GM18517 (cell line): ENCODE measurements at regions not wholly inside any gene's neighbourhood (a gene's known extent, or its start where the extent isn't known, plus 50 kb on each side); places are given as distances from the start of the nearest gene placed in this dataset.

Experiments used
- ATAC-seq: cut with Tn5 transposase; IDR thresholded peaks from one replicate; pipeline ENCODE4 v1.9.1; 2021; ENCODE audit warnings: mild to moderate bottlenecking, moderate library complexity; ENCODE audit not compliant: unreplicated experiment

GRCh38 chr4:19727141-19727540 is 524.6 kb upstream of the SLIT2 start:
- no peak for ATAC-seq

DNA sequence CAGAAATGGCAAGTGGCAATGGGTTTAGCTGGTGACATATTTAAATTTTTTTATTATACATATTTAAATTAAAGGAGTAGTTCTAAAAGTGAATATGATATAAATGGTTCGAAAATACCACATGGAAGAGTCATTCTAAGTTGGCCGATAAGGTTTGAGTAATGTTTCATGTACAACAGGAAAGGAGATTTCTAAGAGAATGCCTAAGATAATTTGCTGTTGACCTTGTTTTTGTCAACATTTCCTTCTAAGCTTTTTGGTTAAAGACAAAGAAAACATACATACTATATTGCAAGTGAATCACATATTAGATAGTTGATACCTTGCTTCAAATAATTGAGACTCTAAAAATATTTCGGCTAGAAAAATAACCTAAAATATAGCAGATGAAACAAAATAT is 526.6 kb upstream of the SLIT2 start:
- no peak for ATAC-seq

GRCh38 chr4:19722404-19722803 is 529.3 kb upstream of the SLIT2 start:
- ATAC-seq = no peak

- no peak for ATAC-seq
Observed at GRCh38 chr4:19721587-19721986, 530.1 kb upstream of the SLIT2 start.

- no peak for ATAC-seq
Observed at GRCh38 chr4:19720610-19721009, 531.1 kb upstream of the SLIT2 start.

DNA sequence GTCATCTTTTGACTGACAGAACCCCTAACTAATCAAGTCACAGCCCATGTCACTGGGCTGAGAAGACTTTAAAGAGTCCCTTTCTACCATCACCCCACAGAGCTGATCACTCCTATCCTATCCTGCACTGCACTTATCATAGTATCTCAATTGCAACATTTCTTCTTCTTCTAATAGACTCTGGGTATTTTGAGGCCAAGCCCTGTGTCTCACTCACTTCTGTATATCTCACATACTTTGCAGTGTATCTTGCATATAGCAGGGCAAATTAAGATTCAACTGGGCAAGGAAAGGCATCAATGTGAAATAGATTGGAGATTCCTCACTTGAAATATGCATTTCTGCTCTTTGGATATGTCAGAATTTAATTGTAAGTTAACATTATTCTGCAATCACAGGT is 531.5 kb upstream of the SLIT2 start:
- ATAC-seq = no peak

DNA sequence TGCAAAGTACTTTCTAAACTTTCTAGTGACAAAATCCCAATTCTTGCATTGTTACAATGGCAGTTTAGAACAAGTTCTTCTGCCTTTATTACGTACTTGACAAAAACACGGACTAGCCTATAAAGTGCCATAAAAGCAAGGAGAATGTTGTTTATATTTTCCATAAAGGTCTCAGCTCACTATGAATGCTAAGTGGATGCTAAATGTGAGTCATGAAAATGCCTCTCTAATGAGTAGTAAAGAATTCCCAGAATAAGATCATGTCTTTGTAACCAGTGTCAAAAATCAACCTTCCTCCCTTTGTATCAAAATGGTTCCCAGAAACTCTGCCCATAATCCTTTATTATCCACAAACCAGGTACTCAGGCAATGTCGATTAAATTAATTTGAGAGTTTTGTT is 539.8 kb upstream of the SLIT2 start:
- ATAC-seq = no peak

GRCh38 chr4:19707876-19708275 is 543.8 kb upstream of the SLIT2 start:
- no peak for ATAC-seq

- ATAC-seq = no peak
Observed at GRCh38 chr4:19703391-19703790, 548.3 kb upstream of the SLIT2 start.

DNA sequence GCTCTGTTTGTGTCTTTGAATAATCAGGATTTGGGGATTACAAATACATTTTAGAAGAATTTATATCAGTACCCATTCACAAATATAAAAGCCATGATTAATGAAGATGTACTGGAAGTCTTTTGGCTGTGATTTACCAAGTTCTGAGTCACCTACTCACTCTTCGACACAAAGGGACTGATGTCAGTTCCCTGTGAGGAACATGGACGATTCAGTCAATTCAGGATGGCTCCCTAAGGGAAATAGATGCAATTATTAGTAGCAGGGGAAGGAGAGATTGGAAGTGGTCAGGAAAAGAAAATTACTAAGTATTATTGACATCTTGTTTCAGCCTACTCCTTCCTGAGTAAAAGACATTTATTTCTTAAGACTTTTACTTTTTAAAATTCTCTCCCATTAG is 550.7 kb upstream of the SLIT2 start:
- ATAC-seq = no peak

- no peak for ATAC-seq
Observed at GRCh38 chr4:19698961-19699360, 552.7 kb upstream of the SLIT2 start.

DNA sequence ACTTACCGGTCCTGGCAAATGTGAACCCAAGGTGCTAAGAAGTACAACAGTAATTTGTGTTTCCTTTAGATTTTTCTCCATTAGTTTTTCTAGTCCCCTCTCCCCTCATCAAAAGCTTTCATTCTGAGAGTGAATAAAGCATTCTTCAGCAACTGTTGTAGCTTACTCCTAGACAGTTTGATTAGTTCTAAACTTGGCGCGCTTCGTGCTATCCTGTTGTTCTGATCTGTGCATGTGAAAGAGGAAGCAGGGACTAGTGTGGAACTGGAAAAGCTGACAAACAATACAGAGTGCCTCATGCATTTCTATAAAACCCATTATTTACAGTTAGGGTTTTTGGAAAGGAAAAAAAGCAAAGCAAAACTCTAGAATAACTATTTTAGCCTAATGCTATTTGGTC is 556.9 kb upstream of the SLIT2 start:
- ATAC-seq = no peak

DNA sequence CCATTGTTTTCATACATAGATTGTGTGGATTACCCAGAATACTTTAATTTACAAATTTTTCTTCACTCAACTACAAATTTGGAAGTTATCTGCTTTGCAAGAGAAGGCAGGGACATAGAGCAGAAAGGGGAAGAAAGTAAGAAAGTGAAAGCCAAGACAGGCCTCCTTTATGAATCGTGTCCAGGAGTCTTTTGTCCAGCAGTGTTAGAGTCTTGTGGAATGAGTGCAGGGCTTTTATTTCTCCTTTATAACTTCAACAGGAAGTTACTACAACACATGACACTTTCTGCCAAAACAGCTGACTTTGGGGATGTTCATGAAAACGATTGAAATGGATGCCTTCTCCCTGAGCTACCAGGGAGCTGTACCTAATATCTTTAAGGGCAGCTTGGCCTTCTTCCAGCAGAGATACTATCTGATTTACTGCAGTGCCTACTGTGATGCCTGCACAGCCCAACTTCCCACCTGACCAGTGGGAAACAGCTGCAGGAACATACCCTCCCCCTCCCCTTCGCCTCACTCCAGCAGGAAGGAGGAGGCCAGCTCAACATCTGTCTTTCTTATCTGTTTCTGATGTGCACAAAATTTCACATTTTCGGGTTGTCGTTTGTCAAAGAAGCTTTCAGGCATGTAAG is 557.7 kb upstream of the SLIT2 start:
- ATAC-seq = no peak

DNA sequence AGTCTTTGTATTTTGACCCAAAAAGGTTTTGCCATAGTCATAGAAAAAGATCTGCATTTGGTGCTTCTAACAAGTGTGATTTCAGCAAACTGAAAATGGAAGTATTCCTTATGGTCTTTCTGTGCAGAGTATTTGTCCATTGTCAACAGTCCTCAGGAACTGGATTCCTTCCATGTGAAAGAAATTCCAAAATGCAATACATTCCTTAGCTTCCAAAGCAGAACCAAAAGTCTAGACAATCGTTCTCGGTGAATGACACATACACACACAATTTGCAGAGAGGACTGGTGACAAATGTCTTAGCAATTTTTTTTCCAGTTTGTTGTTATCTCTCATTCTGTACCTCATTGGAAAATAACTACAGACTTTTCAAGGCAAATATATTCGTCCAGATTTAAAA is 562.2 kb upstream of the SLIT2 start:
- ATAC-seq = no peak

DNA sequence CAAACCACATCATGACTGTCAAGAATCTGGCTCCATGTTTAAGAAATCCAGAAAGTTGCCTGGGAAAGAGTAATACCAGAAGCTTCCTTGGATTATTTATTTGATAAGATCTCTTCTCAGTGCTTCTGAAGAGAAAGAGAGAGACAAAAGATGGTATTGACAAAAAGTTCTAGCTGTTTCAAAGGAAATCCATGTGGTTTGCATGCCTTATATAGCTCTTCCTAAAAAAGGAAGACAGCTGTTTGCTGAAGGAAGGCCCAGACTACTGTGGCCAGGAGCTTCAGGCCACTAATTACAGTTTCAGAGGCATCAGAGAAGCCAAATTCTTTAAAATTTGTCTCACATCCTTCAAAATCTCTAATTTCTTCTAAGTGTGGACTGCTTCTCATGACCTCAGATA is 565.2 kb upstream of the SLIT2 start:
- ATAC-seq = no peak

GRCh38 chr4:19684084-19684483 is 567.6 kb upstream of the SLIT2 start:
- no peak for ATAC-seq

DNA sequence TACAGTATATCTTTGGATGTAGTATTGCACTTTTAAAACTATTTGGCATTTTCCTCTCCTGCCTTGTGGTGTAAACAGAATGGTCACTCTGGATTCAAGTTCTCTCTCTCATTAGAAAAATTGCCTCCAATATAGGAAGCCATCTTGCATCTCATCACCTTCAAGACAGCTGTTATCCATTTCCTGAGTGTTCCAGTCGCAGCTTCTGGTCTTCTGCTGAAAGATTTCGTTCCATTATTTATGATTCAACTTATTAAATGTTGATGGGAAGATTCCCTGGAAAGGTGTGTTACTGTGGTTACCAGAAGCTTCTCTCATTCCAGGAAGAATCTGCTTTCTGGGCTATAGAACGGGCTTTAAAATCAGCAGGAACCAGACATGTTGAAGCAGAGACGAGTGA is 568.3 kb upstream of the SLIT2 start:
- ATAC-seq = no peak

DNA sequence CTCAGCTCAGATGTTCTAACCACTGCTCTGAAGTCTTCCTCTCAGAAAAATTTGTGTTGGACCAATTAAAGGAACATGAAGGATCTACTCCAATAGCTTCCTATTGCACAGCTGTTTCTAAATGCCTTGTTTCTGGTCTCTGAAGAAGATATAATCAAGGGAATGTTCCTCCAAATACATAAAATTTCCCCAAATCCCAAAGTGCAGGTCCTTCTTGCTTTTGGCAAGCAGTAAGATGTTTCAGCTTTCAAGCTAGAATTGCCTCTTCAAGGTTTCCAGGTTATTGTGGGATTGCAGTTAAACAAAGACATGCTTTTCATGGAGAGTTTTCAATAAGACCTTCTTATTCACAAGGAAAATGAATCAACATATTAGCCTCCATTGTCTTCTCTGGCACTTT is 574.5 kb upstream of the SLIT2 start:
- ATAC-seq = no peak

DNA sequence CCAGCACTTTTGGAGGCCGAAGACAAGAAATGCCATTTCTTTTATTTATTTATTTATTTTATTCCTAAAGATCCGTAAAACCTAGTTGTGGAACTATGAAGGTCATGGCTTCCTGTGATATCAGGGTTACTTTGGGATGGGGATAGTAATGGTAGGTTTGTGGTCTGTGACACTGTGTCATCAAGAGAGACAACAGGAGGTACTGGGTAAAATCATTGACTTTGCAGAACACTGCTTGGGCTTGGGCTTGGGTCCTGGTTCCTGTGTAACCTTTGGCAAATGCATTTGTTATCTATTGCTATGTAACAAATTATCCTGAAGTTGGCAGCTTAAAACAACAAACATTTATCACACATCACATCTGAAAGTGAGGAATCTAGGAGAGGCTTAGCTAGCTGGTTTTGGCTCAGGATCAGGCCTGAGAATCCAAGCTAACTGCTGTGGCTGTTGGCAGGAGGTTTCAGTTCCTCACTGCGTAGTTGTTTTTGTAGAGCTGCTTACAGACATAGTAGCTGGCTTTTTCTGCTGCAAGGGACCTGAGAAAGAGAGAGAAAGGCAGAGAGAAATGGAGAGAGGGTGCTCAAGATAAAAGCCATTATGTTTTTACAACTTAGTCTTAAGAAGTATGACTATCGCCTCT is 576.4 kb upstream of the SLIT2 start:
- no peak for ATAC-seq

- no peak for ATAC-seq
Observed at GRCh38 chr4:19659101-19659500, 592.6 kb upstream of the SLIT2 start.

DNA sequence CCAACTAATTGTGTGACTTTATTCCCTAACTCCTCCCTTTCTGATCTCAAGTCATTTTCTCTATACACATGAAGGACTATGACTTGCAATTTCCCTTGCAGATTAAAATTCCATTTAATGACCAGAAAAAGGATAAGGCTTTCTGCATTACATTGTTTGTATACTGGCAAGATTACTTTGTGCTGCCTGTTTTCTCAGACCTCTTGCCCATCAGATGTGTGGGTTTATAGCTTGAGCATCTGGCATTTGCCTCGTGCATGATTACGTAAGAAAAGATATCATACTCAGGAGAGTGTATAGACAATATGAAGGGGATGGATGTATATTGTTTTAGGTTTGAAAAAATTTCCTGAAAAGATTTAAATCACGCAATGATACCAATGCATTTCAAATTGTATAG is 593.8 kb upstream of the SLIT2 start:
- ATAC-seq = no peak

- ATAC-seq = no peak
Observed at GRCh38 chr4:19655666-19656065, 596.0 kb upstream of the SLIT2 start.
